ENCODE measurements at regions not wholly inside any gene's neighbourhood (a gene's known extent, or its start where the extent isn't known, plus 50 kb on each side); places are given as distances from the start of the nearest gene placed in this dataset.

DNA sequence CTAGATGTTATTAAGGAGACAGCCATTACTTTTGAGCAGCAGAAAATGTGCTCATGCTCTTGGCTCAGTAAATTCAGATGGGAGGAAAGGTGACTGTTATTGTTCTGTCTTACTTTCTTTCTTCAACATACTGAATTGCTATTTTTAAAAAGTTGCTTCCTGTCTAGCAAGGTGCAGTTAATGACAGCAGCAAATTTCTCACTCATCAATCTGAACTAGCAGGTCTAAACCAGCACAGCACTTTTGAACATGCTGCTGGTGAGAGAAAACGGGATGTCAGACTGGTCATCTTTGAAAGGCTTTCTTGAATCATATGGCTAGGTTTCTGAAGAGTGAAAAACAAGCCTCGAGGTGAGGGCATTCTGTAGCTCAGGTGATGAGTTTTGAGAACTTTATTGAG lies 384.7 kb downstream of the MFSD1 start:
- no peak for ATAC-seq
- TF ChIP-seq RARB (CRISPR knock-in tag; IDR thresholded peaks at IDR 0.05) (no peak), SNAI2 (CRISPR knock-in tag; IDR thresholded peaks at IDR 0.05) (no peak), PPARA (CRISPR knock-in tag; IDR thresholded peaks at IDR 0.05; ENCODE audit: borderline replicate concordance) (no peak), ZC3H10 (CRISPR knock-in tag; IDR thresholded peaks at IDR 0.05) (no peak), TCF4 (CRISPR knock-in tag; IDR thresholded peaks at IDR 0.05; ENCODE audit: borderline replicate concordance) (no peak), ESRRG (CRISPR knock-in tag; IDR thresholded peaks at IDR 0.05) (no peak), TOX (CRISPR knock-in tag; IDR thresholded peaks at IDR 0.05; ENCODE audit: borderline replicate concordance) (no peak), BACH2 (CRISPR knock-in tag; IDR thresholded peaks at IDR 0.05; ENCODE audit: borderline replicate concordance) (no peak), GLIS3 (CRISPR knock-in tag; IDR thresholded peaks at IDR 0.05) (no peak), OSR1 (CRISPR knock-in tag; IDR thresholded peaks at IDR 0.05) (no peak), ZFP30 (CRISPR knock-in tag; IDR thresholded peaks at IDR 0.05) (no peak)
- TF ChIP-seq, protein P1, sequence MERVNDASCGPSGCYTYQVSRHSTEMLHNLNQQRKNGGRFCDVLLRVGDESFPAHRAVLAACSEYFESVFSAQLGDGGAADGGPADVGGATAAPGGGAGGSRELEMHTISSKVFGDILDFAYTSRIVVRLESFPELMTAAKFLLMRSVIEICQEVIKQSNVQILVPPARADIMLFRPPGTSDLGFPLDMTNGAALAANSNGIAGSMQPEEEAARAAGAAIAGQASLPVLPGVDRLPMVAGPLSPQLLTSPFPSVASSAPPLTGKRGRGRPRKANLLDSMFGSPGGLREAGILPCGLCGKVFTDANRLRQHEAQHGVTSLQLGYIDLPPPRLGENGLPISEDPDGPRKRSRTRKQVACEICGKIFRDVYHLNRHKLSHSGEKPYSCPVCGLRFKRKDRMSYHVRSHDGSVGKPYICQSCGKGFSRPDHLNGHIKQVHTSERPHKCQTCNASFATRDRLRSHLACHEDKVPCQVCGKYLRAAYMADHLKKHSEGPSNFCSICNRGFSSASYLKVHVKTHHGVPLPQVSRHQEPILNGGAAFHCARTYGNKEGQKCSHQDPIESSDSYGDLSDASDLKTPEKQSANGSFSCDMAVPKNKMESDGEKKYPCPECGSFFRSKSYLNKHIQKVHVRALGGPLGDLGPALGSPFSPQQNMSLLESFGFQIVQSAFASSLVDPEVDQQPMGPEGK (CRISPR knock-in tag; IDR thresholded peaks at IDR 0.05; ENCODE audit: borderline replicate concordance) = no peak
- TF ChIP-seq, protein P2, sequence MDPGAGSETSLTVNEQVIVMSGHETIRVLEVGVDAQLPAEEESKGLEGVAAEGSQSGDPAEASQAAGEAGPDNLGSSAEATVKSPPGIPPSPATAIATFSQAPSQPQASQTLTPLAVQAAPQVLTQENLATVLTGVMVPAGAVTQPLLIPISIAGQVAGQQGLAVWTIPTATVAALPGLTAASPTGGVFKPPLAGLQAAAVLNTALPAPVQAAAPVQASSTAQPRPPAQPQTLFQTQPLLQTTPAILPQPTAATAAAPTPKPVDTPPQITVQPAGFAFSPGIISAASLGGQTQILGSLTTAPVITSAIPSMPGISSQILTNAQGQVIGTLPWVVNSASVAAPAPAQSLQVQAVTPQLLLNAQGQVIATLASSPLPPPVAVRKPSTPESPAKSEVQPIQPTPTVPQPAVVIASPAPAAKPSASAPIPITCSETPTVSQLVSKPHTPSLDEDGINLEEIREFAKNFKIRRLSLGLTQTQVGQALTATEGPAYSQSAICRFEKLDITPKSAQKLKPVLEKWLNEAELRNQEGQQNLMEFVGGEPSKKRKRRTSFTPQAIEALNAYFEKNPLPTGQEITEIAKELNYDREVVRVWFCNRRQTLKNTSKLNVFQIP (CRISPR knock-in tag; IDR thresholded peaks at IDR 0.05; ENCODE audit: borderline replicate concordance, low read depth) = no peak
- TF ChIP-seq, protein P3, sequence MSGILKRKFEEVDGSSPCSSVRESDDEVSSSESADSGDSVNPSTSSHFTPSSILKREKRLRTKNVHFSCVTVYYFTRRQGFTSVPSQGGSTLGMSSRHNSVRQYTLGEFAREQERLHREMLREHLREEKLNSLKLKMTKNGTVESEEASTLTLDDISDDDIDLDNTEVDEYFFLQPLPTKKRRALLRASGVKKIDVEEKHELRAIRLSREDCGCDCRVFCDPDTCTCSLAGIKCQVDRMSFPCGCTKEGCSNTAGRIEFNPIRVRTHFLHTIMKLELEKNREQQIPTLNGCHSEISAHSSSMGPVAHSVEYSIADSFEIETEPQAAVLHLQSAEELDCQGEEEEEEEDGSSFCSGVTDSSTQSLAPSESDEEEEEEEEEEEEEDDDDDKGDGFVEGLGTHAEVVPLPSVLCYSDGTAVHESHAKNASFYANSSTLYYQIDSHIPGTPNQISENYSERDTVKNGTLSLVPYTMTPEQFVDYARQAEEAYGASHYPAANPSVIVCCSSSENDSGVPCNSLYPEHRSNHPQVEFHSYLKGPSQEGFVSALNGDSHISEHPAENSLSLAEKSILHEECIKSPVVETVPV (CRISPR knock-in tag; IDR thresholded peaks at IDR 0.05) = no peak

DNA sequence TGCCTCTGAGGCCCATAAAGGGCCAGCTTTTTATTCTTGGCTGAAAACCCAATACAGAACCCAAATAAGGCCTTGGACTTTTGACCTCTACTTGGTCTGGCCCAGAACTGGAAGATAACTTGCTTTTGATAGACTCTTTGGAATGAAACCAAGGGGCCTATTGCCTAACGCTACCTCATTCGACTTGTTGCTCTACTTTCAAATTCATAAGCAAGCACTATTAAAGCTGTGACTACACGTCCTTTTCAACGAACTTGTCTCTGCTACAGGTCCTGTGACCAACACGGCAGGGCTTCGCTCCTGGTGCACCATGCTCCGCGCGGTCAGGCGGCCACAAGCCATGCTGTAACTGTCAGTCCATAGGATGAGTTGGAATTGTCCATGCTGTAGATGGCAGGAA lies 385.4 kb downstream of the MFSD1 start:
- TF ChIP-seq CSDC2 (CRISPR knock-in tag; IDR thresholded peaks at IDR 0.05) = no peak
- no peak for TF ChIP-seq OSR1 (CRISPR knock-in tag; IDR thresholded peaks at IDR 0.05)
- TF ChIP-seq RARB (CRISPR knock-in tag; IDR thresholded peaks at IDR 0.05) = no peak
- TF ChIP-seq ARNTL (CRISPR knock-in tag; IDR thresholded peaks at IDR 0.05; ENCODE audit: borderline replicate concordance, low read depth) = no peak
- TF ChIP-seq, protein P1 (CRISPR knock-in tag; IDR thresholded peaks at IDR 0.05; ENCODE audit: borderline replicate concordance) = no peak
- no peak for TF ChIP-seq TOX (CRISPR knock-in tag; IDR thresholded peaks at IDR 0.05; ENCODE audit: borderline replicate concordance)
- TF ChIP-seq ZFP3 (CRISPR knock-in tag; IDR thresholded peaks at IDR 0.05) = no peak
- TF ChIP-seq TCF4 (CRISPR knock-in tag; IDR thresholded peaks at IDR 0.05; ENCODE audit: borderline replicate concordance) = no peak
- TF ChIP-seq GLIS3 (CRISPR knock-in tag; IDR thresholded peaks at IDR 0.05) = no peak
- no peak for TF ChIP-seq ZNF8 (CRISPR knock-in tag; IDR thresholded peaks at IDR 0.05)
- TF ChIP-seq, protein P4, sequence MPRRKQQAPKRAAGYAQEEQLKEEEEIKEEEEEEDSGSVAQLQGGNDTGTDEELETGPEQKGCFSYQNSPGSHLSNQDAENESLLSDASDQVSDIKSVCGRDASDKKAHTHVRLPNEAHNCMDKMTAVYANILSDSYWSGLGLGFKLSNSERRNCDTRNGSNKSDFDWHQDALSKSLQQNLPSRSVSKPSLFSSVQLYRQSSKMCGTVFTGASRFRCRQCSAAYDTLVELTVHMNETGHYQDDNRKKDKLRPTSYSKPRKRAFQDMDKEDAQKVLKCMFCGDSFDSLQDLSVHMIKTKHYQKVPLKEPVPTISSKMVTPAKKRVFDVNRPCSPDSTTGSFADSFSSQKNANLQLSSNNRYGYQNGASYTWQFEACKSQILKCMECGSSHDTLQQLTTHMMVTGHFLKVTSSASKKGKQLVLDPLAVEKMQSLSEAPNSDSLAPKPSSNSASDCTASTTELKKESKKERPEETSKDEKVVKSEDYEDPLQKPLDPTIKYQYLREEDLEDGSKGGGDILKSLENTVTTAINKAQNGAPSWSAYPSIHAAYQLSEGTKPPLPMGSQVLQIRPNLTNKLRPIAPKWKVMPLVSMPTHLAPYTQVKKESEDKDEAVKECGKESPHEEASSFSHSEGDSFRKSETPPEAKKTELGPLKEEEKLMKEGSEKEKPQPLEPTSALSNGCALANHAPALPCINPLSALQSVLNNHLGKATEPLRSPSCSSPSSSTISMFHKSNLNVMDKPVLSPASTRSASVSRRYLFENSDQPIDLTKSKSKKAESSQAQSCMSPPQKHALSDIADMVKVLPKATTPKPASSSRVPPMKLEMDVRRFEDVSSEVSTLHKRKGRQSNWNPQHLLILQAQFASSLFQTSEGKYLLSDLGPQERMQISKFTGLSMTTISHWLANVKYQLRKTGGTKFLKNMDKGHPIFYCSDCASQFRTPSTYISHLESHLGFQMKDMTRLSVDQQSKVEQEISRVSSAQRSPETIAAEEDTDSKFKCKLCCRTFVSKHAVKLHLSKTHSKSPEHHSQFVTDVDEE (CRISPR knock-in tag; IDR thresholded peaks at IDR 0.05) = no peak
- TF ChIP-seq ESRRG (CRISPR knock-in tag; IDR thresholded peaks at IDR 0.05) = no peak
- no peak for TF ChIP-seq ZC3H10 (CRISPR knock-in tag; IDR thresholded peaks at IDR 0.05)
- no peak for TF ChIP-seq BACH2 (CRISPR knock-in tag; IDR thresholded peaks at IDR 0.05; ENCODE audit: borderline replicate concordance)
- ATAC-seq = no peak

DNA sequence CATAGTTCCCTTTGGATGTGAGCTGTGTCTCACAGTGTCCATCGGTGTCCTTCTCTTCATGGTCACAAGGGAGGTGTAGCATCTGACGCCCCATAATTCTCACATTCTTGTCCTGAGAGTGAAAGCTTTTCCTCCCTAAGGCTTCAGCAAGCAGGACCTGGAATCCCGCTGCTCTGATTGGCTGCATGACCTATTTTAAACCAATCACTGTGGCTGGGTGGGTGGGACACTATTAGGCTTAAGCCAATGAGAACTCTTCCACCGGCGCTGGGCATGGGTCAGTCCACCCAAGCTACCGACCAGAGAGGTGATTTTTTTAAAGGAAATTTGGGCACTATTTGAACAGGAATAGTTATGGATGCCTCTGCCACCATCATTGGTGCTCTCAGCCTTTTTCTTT lies 385.9 kb downstream of the MFSD1 start:
- TF ChIP-seq, protein P4 (CRISPR knock-in tag; IDR thresholded peaks at IDR 0.05) = no peak
- TF ChIP-seq, protein P5, sequence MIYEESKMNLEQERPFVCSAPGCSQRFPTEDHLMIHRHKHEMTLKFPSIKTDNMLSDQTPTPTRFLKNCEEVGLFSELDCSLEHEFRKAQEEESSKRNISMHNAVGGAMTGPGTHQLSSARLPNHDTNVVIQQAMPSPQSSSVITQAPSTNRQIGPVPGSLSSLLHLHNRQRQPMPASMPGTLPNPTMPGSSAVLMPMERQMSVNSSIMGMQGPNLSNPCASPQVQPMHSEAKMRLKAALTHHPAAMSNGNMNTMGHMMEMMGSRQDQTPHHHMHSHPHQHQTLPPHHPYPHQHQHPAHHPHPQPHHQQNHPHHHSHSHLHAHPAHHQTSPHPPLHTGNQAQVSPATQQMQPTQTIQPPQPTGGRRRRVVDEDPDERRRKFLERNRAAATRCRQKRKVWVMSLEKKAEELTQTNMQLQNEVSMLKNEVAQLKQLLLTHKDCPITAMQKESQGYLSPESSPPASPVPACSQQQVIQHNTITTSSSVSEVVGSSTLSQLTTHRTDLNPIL (CRISPR knock-in tag; IDR thresholded peaks at IDR 0.05; ENCODE audit: low read depth) = no peak
- TF ChIP-seq OSR1 (CRISPR knock-in tag; IDR thresholded peaks at IDR 0.05) = no peak
- no peak for TF ChIP-seq BACH2 (CRISPR knock-in tag; IDR thresholded peaks at IDR 0.05; ENCODE audit: borderline replicate concordance)
- no peak for TF ChIP-seq SNAI2 (CRISPR knock-in tag; IDR thresholded peaks at IDR 0.05)
- TF ChIP-seq ISL1 (CRISPR knock-in tag; IDR thresholded peaks at IDR 0.05) = no peak
- TF ChIP-seq GLIS3 (CRISPR knock-in tag; IDR thresholded peaks at IDR 0.05) = no peak
- no peak for TF ChIP-seq ZNF565 (CRISPR knock-in tag; conservative IDR thresholded peaks at IDR 0.05; ENCODE audit: low read depth)
- no peak for TF ChIP-seq TOX (CRISPR knock-in tag; IDR thresholded peaks at IDR 0.05; ENCODE audit: borderline replicate concordance)
- TF ChIP-seq ZNF70 (CRISPR knock-in tag; IDR thresholded peaks at IDR 0.05) = no peak
- no peak for TF ChIP-seq ARNTL (CRISPR knock-in tag; IDR thresholded peaks at IDR 0.05; ENCODE audit: borderline replicate concordance, low read depth)
- ATAC-seq = no peak

Data from SK-N-SH treated with all-trans-retinoic acid at 6 μM for 48 hours (cell line).